ENCODE measurements at regions not wholly inside any gene's neighbourhood (a gene's known extent, or its start where the extent isn't known, plus 50 kb on each side); places are given as distances from the start of the nearest gene placed in this dataset.

DNA sequence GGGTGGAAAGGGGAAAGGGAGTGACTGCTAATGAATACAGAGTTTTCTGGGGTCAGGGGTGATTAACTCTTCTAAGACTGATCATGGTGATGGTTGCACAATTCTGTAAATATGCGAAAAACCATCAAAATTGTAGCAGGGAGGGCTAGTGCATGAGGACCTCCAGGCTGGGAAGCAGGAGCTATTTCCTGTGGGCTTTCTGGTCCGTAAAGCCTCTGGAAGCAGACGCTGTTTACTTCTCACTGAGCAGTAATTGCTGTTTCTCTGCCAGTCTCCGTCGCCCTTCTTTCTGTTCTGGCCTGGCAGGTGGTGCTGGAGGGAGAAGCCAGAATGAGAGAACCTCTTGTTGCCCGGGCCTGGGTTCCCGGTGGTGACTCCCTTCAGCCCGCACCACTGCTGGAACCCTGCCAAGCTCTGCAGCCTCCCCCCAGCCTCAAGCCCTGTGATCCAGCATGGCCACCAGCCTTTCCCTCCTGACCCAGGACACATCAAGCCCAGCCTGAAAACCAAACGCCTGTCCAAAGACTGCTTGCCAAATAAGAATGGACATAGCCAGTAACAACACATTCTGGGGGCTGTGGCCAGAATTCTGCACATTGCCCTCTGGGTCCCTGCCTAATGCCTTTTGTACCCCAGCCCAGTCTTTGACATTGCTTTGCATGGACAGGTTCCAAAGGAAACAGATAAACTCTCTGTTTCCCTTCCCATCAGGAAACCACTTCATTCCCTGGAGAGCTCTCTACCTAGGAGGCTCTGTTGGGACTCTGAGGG, 201.0 kb upstream of the NAV2 start:
- no peak for DNase-seq

DNA sequence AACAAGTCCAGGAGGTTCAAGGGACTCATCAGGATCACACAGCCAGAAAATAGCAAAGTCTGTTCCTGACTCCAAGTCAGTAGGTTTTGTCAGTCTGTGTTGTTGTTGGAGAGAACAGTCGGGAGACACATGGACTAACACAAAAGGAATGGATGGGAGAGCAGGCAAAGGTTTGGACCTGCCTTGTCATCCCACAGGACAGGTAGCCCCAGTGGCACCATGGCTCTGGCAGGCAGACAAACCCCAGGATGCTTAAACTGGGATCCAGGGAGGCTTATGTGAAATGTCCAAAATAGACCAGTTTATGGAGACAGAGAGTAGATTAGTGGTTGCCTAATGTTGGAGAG, 201.6 kb upstream of the NAV2 start:
- DNase-seq: no peak

DNA sequence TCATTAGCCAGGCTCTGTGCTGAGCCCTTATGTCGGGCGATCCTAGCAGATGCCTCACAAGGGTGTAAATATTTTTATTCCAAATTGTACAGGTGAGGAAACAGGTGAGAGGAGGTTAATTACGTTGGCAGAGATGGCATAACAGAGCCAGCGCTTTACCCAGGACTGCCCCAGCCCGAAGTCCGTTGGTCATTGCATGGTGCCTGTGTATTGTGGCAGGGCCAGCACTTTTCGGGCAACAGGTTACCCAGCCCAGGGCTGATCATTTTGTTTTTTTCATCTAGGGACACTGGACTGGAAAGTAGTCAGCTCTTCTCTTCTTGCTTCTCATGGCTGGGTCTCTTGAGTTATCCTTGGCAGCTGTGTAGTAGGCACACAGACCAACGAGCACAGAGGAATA, 202.2 kb upstream of the NAV2 start:
- no peak for DNase-seq

DNA sequence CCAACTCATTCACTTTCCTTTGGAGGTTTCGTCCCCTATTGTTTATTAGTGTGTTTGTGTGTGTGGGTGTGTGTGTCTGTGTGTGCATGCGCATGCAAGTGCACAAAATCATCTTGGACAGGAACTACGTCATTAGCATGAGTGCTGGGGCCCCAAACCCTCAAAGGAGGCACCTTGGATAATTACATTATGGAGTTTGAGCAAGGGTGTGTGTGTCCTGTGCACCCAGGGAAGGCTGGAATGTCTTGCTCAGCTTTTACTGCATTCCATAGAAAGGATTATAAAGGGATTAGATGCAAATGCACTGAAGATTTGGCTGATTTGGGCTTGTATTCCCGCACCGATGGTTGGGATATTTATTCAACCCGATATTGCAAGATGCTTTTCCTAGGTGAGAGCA, 203.4 kb upstream of the NAV2 start:
- DNase-seq: no peak

DNA sequence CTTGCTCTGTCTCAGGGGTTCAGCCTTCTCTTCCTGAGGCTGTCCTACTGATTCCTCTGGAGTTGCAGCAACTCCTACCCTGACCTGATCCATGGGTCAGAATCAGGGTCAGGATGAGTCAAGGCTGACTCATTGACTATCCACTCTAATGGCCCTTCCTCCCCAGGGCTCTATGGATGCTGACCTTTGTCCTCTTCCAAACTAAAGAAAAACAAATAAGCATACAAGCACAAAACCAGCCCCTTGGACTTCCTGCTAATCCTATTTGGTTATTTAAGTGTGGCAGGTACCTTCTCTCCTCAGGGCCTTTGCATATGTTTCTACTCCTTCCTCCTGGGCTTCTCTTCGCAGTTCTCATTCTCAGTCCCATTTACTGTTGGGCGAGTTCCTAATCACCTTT, 204.5 kb upstream of the NAV2 start:
- DNase-seq: no peak

DNA sequence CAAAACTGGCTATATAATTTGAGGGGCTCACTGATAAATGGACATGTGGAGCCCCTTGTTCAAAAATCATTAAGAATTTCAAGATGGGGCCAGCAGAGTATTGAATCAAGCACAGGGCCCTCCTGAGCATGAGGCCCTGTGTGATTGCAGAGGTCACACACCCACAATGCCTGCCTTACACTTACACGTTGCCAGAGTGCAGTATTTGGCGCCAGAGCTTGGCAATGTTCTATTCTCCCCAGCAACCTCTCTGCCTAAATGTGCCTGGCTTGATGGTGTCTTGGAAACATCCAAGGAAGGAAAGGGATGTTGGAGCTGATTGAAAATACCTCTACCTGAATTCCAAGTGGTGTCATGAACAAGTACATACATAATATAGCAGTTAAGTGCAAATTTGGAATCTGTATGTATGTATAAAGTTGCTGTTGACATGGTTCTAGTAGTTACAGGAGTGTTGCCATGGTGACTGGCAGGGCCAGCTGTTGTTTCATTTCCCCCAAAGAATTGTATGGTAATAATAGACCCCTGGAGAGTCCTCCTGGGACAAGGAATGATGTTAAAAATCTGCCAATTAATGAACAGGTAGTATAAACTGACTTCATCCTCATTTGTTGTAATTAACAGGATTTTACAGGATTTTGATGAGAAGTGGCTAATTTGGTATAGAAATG, 205.7 kb upstream of the NAV2 start:
- no peak for DNase-seq

DNA sequence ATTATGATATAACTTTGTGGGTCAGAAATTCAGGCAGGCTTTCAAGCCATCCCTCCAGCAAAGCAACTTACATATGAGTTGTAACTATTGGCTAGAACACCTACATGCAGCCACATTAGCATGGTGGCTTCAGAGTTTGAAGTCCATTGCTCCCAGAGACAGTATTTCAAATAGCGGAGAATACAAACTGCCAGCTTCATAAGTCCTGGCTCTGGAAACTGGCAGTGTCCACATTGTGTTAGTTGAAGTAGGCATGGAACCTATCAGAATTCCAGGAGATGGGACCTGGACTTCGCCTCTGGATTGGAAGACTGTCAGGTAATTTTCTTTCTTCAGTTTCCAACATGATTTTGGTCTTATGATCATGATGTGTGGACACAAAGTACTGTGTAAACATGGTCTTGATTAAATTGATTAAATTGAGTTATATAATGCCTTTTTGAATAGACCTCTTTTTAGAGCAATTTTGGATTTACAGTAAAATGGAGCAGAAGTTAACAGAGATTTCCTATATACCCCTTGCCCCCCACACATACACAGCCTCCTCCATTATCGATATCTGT, 209.9 kb upstream of the NAV2 start:
- DNase-seq: no peak

DNA sequence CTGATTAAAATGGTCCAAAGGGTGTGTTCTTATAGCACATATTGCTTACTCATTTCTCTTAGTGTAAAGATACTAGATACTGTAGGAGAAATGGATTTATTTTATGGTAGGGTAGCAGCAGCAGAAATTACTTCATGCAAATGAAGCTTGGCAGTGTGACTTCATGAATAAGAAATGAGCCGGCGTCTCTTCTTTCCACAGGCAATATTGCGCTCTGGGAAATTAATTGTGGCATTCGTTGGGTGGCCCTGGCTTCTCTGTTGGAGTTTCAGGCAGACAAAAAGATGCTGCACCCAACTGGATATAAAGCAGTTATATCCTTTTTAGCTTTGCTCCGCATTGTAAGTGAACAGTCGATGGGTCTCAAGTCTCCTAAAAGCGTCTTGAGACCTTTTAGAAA, 211.0 kb upstream of the NAV2 start:
- no peak for DNase-seq

DNA sequence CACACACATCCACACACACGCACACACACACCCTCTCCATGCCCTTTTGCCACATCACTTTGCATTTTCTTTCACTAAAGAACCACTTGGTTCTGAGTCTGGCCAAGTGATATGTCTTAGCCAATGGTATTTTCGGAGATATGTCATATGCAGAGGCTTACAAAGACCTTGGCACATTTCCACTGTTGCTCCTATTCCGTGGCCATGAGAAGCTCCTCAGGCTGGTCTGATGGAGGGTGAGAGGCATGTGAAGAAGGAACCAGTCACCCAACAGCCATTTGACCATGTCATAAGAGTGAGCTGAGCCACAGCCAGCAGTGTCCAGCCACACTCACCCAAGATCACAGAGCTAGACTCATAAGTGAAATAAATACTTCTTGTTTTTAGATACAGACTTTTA, 212.6 kb upstream of the NAV2 start:
- no peak for DNase-seq

DNA sequence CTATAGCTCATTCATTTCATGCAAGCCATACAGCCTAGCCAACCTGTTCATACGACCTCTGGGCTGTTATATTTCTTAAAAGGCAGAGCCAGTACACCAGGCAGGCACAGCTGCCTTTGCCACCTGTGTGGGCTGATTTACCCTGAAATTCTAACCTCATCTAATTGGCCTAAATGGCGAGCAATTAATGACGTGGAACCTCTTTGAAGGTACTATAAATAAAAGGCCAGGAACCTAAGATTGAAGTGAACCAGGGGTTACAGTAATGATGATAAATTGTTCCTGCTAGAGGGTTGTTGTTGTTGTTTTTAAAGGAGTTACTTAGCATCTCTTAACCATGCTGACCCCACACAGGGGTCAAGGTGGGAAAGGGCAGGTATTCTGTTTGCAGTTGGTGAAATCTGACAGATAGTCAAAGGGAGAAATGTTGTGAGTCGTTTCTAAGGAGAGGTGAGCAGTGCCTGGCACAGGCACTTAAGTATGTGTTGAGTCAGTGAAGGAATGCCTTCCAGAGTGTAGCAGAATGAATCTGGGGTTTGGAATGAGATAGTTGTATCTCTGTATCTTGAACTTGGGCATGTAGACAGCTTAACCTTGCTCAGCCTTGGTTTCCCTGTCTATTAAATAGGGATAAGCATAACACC, 213.5 kb upstream of the NAV2 start:
- no peak for DNase-seq

DNA sequence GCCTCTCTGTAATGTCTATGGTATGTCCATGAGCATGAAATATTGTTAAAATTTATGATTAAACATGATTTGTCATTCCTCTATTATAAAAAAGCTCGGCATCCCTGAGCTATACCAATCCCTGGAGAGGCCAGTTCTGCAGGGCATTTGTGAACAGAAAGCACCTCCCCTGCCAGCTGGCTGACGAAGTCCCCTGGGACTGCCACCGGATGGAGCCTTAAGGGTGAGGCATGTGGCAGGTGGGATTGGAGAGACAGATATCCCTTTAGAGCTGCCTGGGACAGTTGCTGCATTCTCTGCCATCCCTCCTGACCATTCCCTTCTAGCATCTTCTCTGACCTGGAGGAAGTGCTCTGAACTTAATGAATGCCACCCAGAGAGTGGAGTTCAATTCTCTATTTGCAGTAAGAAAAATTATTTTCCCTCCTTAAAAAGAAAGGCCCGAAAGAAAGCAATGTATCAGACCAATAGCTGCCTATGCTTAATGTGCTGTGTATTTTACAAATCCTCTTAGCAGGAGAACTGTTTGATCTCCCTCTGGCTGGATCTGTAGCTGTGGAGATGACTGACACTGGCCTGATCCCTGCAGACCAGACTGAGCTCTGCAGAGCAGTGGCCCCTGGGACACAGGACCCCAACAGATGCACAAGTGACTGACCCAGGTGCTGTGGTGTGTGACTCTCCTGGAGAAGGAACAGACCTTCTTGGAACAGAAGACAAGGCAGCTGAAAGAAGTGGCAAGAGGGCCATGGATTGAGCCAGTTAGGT, 219.0 kb upstream of the NAV2 start:
- no peak for DNase-seq

DNA sequence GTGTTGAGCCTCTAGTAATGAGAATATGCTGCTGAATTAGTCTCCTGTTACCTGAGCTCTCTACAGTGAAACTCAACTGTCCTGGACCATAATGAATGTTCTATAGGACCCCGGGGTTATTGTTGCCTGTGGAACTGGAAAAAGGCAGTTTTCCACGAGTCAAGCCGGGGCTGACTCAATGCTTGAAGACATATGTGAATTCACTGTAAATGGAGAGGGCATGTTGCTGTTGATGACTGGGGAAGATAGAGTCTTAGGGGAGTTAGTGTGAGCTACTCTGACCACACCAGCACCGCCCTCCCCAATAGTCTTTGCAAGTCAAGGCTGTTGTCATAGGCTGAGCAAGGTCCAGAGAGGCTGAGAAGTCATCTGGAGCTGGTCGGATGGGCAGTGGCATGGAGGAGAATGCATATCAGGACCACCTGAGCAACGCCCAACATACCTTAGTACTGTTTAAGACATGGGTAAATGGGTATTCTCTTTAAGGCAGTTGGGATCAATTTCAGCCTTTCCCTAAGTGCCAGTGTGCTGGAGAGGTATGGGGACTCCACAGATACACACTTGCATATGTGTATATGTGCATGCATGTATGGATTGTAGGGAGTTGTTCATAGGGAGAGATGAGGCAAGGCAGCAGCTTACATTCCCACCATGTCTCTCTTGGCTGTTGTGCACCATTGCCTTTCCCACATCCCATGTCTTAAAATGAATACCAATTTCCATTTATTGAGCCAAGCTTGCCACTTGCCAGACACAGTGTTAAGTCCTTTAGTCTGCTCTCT, 230.1 kb upstream of the NAV2 start:
- no peak for DNase-seq

DNA sequence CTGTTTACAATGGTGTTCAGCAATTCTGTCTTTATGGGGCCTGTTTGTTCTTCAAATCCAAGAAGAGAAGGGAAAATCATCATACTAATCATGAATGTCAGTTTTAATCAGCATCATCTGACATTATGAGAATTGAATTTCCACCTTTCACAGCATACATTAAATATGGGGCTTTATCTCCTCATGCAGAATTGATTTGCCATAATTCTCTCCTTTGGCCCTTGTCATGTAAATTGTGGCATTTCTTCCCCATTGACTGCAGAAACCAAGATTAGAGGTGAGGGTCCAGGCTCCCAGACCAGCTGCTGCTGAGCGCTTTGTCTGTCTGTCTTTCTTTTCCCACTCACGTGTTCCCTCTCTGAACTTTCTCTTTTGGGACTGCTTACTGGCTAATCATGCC, 232.1 kb upstream of the NAV2 start:
- no peak for DNase-seq

DNA sequence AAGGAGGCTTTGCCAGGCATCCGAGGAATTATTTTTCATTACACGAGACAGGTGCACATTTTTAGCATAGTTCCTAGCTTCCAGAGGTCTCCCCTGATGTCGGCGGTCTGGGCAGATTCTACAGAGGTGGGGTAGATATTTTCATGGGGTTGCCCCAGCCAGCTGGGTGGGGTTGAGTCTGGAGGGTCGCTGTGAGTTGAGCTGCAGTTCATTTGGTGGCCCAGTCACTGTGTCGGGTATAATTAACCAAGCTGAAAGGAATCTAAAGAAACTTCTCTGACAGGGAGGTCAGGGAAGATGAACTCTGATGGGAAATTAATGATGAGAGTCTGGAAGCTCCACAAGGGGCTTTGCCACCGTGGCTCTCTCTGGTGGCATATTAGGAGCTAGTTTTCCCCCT, 233.7 kb upstream of the NAV2 start:
- DNase-seq: no peak

DNA sequence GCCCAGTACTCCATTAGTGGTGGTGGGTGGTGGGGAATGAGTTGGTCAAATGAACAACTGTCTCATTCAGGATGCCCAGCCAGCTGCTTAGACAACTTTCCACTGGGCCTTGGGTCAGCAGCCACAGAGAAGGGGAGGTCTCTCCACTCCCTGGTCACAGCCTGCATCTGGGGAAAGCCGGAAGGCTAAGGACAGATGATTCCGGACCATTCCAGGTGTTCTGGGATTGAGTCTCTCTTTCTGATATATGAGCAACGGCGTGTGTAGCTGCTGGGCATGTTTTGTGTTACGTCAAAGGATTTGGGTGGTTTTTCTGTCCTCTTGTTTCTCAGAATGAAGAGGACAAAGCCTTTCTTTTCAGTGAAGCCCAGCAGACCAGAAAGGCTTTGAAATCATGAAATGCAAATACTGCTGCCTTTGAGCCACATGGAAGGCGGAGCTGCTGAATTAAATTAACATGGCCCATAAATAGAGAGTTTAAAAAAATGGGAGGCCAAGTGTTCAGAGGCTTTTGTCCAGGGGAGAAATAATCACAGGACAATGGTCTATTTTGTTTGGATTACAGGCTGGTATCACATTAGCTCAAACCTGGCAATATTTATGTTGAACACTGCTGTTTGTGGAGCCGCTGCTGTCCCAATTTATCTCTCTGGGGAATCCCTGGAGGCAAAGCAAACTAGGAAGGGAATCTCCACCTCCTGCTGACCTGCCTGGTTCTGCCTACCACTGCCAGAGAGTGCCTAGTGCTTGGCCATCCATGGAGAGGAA, 234.4 kb upstream of the E2F8 start:
- no peak for DNase-seq

DNA sequence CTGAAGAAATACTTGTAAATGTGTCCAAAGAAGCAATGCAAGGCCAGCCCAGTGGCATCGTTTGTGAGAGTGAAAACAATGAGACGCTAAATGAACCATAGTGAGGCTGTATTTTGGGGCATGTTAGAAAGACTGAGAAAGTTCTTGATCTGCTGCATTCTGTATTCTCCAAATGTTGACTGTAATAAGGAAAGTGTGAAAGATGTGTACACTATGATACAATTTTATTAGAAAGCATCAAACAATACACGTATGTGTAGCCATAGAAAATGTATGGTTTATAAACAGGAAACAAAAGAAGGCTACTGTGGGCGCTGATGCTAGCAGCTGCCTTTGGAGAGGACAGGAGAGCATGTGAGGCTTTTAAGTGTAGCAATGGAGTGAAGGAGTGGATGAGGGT, 233.5 kb upstream of the E2F8 start:
- DNase-seq: no peak

DNA sequence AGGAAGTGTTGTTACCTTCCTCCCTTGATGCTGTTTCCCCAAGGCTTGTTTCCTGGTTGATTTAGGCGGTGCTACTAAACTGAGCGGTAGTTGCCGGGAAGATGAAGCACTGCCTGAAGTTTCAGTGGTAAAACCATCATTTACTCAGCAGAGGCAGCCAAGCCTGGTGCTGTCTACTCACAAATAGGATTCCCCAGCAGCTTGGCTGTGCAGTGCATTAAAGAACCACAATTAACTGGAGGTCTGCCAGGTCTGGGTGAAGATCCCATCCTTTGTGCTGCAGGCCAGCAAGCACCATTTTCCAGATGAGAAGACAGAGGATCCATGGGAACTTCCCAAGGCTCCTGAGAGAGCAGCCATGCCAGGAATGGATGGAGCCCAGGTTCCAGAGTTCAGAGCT, 231.9 kb upstream of the E2F8 start:
- no peak for DNase-seq

DNA sequence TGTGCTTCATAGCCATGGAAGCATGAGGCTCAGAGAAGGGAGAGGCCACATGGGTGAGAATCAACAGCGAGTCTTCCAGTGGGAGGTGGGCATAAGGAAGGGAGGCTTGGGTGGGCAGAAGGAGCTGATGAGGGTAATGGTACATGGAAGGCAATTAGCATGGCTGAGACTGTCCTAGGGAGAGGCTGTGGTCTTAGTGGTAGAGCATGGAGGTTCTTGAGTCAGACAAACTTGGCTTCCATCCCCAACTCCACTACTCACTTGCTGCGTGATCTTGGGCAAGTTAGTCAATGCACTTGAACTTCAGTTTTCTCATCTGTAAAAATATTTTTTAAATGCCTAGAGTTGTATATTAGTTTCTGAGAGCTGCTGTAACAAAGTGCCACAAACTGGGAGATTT, 227.2 kb upstream of the E2F8 start:
- no peak for DNase-seq

DNA sequence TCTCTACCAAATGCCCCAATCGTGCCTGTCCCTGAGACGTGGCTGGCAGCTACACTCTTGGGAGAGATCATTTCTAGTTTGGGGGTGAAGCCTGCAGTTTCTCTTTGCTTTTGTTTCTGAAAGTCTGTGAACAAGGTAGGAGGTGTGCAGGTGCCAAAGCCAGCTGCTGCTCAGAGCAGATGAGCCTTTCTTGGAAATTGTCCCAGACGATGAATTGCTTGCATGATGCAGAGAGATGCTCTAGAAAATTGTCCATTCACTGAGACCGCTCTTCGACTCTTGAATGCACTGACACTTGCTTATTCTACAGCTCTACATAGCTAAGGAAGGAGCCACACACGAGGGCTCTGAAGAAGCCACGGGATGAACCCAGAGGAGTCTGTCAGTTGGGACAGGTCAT, 225.6 kb upstream of the E2F8 start:
- DNase-seq: no peak

DNA sequence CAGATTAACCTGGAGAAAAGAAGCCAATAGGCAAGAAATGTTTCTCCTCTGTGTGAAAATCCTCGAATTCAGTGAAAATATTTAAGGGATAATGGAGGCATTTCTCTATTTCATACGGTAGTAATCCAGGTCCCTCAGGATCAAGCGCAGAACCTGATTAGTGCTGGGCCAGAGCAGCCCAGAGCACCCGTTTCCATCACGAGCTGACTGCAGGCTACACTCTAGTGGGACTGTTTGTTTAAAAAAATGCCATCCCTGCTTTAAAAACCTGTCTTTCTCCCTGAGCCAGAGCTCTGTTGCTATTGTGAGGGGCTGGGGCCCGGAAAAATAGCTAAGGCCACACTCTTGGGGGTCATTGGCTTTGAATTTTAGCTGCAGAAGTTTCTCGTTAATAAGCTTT, 223.2 kb upstream of the E2F8 start:
- no peak for DNase-seq

DNA sequence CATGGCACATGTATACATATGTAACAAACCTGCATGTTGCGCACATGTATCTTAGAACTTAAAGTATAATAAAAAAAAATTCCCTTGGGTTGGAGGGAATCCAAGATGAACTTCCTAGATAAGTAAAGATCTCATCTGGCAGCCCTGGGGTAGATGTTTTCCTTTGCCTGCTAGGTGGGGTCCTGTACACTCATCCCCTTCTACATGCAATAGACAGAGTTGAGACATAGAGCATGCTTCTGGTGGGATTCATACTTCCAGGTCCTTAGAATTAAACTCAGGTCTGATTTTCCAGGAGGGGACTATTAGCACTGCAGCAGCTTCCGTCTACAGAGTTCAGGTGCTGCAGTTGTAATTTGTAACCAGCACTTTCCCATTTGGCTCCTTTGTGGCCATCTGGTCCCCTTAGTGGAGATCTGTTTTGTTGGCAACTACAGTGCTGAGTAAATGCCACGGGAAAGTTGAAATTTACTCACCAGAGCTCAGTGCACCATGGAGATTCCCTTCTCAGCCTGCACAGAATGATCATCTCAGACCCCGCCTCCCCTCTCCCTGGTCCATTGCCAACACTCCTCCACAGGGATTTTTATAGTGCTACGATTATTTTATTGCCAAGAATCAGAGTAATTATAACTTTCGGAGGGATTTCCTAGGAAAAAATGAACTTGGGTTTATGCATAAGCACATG, 220.1 kb upstream of the E2F8 start:
- no peak for DNase-seq
